Hepatocyte (in vitro differentiated cells): ENCODE measurements at regions not wholly inside any gene's neighbourhood (a gene's known extent, or its start where the extent isn't known, plus 50 kb on each side); places are given as distances from the start of the nearest gene placed in this dataset.

Experiments
- EZH2 ChIP-seq: fragments of 200-600 bp; sonication (generic); IDR thresholded peaks from 2 replicates; pipeline ENCODE4 v1.6.1; 2016; ENCODE audit warnings: antibody characterized with exemption, mild to moderate bottlenecking, borderline replicate concordance
- EZH2phosphoT487 ChIP-seq: fragments of 200-600 bp; sonication (generic); IDR thresholded peaks from one replicate; pipeline ENCODE4 v1.6.1; 2018; ENCODE audit warnings: antibody characterized with exemption, mild to moderate bottlenecking, low read depth, moderate library complexity; ENCODE audit not compliant: unreplicated experiment, severe bottlenecking
- TF ChIP-seq, protein P1 (sequence below): fragments of 200-600 bp; sonication (generic); IDR thresholded peaks from 2 replicates; pipeline ENCODE4 v1.5.1; 2016; ENCODE audit warnings: antibody characterized with exemption, mild to moderate bottlenecking; ENCODE audit not compliant: poor library complexity

- TF ChIP-seq, protein P1, sequence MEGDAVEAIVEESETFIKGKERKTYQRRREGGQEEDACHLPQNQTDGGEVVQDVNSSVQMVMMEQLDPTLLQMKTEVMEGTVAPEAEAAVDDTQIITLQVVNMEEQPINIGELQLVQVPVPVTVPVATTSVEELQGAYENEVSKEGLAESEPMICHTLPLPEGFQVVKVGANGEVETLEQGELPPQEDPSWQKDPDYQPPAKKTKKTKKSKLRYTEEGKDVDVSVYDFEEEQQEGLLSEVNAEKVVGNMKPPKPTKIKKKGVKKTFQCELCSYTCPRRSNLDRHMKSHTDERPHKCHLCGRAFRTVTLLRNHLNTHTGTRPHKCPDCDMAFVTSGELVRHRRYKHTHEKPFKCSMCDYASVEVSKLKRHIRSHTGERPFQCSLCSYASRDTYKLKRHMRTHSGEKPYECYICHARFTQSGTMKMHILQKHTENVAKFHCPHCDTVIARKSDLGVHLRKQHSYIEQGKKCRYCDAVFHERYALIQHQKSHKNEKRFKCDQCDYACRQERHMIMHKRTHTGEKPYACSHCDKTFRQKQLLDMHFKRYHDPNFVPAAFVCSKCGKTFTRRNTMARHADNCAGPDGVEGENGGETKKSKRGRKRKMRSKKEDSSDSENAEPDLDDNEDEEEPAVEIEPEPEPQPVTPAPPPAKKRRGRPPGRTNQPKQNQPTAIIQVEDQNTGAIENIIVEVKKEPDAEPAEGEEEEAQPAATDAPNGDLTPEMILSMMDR: no peak
- no peak for TF ChIP-seq EZH2
- no peak for TF ChIP-seq EZH2phosphoT487
These were observed 161.8 kb upstream of the KIAA1217 start for GRCh38 chr10:24047176-24047575.
